Thyroid gland (tissue), 4 donors: ENCODE measurements at regions not wholly inside any gene's neighbourhood (a gene's known extent, or its start where the extent isn't known, plus 50 kb on each side); places are given as distances from the start of the nearest gene placed in this dataset.

Source experiments
- DNase-seq, 2 donors: peaks; one replicate each; pipeline ENCODE4 v3.0.0-alpha.2; 2019
- H3K27ac ChIP-seq, 3 donors: fragments of 200-600 bp; sonication (generic); 1 replicate in 2 of 3; 2 replicates in 1 of 3; pipeline ENCODE4 v1.5.1; 2016 to 2019; ENCODE audit warnings: mild to moderate bottlenecking in 1 of 3, moderate library complexity in 1 of 3
- H3K27me3 ChIP-seq: fragments of 200-600 bp; sonication (generic); one replicate; pipeline ENCODE4 v1.5.1; 2019
- H3K36me3 ChIP-seq, 2 donors: fragments of 200-600 bp; sonication (generic); one replicate each; pipeline ENCODE4 v1.5.1; 2016 to 2019
- H3K4me1 ChIP-seq, 2 donors: fragments of 200-600 bp; sonication (generic); one replicate each; pipeline ENCODE4 v1.5.1; 2017 to 2019
- H3K4me3 ChIP-seq, 3 donors: fragments of 200-600 bp; sonication (generic); replicated peaks in 1 of 3; 1 replicate in 2 of 3; 2 replicates in 1 of 3; pipeline ENCODE4 v1.5.1; 2016; ENCODE audit warnings: mild to moderate bottlenecking in 1 of 3
- H3K9me3 ChIP-seq: fragments of 200-600 bp; sonication (generic); one replicate; pipeline ENCODE4 v1.5.1; 2017
- CTCF ChIP-seq, 6 experiments: fragments of 200-600 bp in 3 of 6; fragments of 450-650 bp in 3 of 6; sonication (generic) in 3 of 6; IDR thresholded peaks; one replicate each; pipeline ENCODE4 v1.5.1; 2016 to 2019; ENCODE audit warnings: antibody characterized with exemption in 6 of 6, mild to moderate bottlenecking in 2 of 6, inconsistent platforms in 1 of 6, moderate library complexity in 1 of 6
- POLR2A ChIP-seq, 2 donors: fragments of 450-650 bp; IDR thresholded peaks; one replicate each; pipeline ENCODE4 v1.6.1; 2017; ENCODE audit warnings: antibody characterized with exemption in 2 of 2, mild to moderate bottlenecking in 2 of 2, moderate library complexity in 1 of 2
- WGBS, 2 donors: methylation state at CpG; one replicate each; pipeline ENCODE4 v1.1.5; 2017; 5-methylcytosine and 5-hydroxymethylcytosine counted together
- intact Hi-C: fragments of 100-400 bp; cut with DNase I; formaldehyde crosslinking; loops from one replicate; pipeline ENCODE4 v1.15.1; 2023

- Histone ChIP-seq H3K36me3 (no peaks in the 10 kb centered on the region), H3K27ac (no peak overlapping the region), H3K4me3 (no peak overlapping the region), H3K9me3 (no peaks in the 10 kb centered on the region), H3K4me1 (peaks cover 12 to 16% of the 10 kb centered on the region in 2 donors), H3K27me3 (no peaks in the 10 kb centered on the region)
- WGBS, 2 donors, result 96 to 97% methylated on average over 6 to 8 of the region's 9 CpGs
- no peak for TF ChIP-seq POLR2A (IDR thresholded peaks at IDR 0.05)
- TF ChIP-seq CTCF (IDR thresholded peaks at IDR 0.05), result no peak
- intact Hi-C loops, result no loop called here
- DNase-seq, result no peak
Observed at GRCh38 chr20:24738058-24738775, 210.9 kb upstream of the CST7 start.

GRCh38 chr20:24738981-24739633 lies 210.0 kb upstream of the CST7 start:
- Histone ChIP-seq H3K4me1 (peaks cover 12 to 16% of the 10 kb centered on the region in 2 donors), H3K27ac (no peak overlapping the region), H3K27me3 (no peaks in the 10 kb centered on the region), H3K4me3 (no peak overlapping the region), H3K36me3 (no peaks in the 10 kb centered on the region), H3K9me3 (no peaks in the 10 kb centered on the region)
- intact Hi-C loops, result no loop called here
- no peak for TF ChIP-seq CTCF (IDR thresholded peaks at IDR 0.05)
- no peak for TF ChIP-seq POLR2A (IDR thresholded peaks at IDR 0.05)
- WGBS, 2 donors, result 77 to 83% methylated on average over 7 of the region's 7 CpGs
- no peak for DNase-seq

GRCh38 chr20:24739746-24740145 lies 209.3 kb upstream of the CST7 start:
- no peak for DNase-seq
- Histone ChIP-seq H3K27ac (no peak overlapping the region), H3K9me3 (no peaks in the 10 kb centered on the region), H3K4me1 (peaks cover 12 to 16% of the 10 kb centered on the region in 2 donors), H3K4me3 (no peak overlapping the region), H3K36me3 (no peaks in the 10 kb centered on the region), H3K27me3 (no peaks in the 10 kb centered on the region)
- intact Hi-C loops, result no loop called here
- no peak for TF ChIP-seq CTCF (IDR thresholded peaks at IDR 0.05)
- no peak for TF ChIP-seq POLR2A (IDR thresholded peaks at IDR 0.05)
- WGBS, 2 donors, result 21 to 33% methylated on average over 1 of the region's 1 CpG

GRCh38 chr20:24741493-24742072 lies 207.5 kb upstream of the CST7 start:
- TF ChIP-seq POLR2A (IDR thresholded peaks at IDR 0.05), result no peak
- no peak for TF ChIP-seq CTCF (IDR thresholded peaks at IDR 0.05)
- no peaks in the 10 kb centered on the region for H3K36me3 ChIP-seq
- peaks cover 26 to 32% of the 10 kb centered on the region in 2 donors for H3K4me1 ChIP-seq
- no peak overlapping the region for H3K27ac ChIP-seq
- no peaks in the 10 kb centered on the region for H3K9me3 ChIP-seq
- no peak overlapping the region for H3K4me3 ChIP-seq
- intact Hi-C loops, result no loop called here
- H3K27me3 ChIP-seq, result no peaks in the 10 kb centered on the region
- DNase-seq, result no peak
- 93 to 94% methylated on average over 11 of the region's 11 CpGs for WGBS, 2 donors

- no peaks in the 10 kb centered on the region for H3K36me3 ChIP-seq
- DNase-seq, result peak; percentile 30 to 33
- no peak overlapping the region for H3K4me3 ChIP-seq
- no peak for TF ChIP-seq CTCF (IDR thresholded peaks at IDR 0.05)
- no peak for TF ChIP-seq POLR2A (IDR thresholded peaks at IDR 0.05)
- H3K27ac ChIP-seq, result no peak overlapping the region
- H3K27me3 ChIP-seq, result no peaks in the 10 kb centered on the region
- 54 to 90% methylated on average over 2 to 6 of the region's 7 CpGs for WGBS, 2 donors
- H3K9me3 ChIP-seq, result no peaks in the 10 kb centered on the region
- intact Hi-C loops, result no loop called here
- peaks cover 34 to 40% of the 10 kb centered on the region in 2 donors for H3K4me1 ChIP-seq
Observed at GRCh38 chr20:24742436-24742835, 206.6 kb upstream of the CST7 start.
